CD4-positive, alpha-beta T cell treated with Interleukin-12 subunit alpha and Interleukin-12 subunit beta, for 1 hour (primary cell): ENCODE measurements at regions not wholly inside any gene's neighbourhood (a gene's known extent, or its start where the extent isn't known, plus 50 kb on each side); places are given as distances from the start of the nearest gene placed in this dataset.
"Not testable (repeated sequence)": the region's sequence is repeated elsewhere in the genome, so short reads cannot be mapped to it uniquely, and the experiment has no call there.

Experiments used
- DNase-seq: peaks from one replicate; pipeline ENCODE4 v3.0.0-alpha.2; 2020

- DNase-seq = no peak
These were observed 93.2 kb upstream of the IL15 start for GRCh38 chr4:141543176-141543575.

DNA sequence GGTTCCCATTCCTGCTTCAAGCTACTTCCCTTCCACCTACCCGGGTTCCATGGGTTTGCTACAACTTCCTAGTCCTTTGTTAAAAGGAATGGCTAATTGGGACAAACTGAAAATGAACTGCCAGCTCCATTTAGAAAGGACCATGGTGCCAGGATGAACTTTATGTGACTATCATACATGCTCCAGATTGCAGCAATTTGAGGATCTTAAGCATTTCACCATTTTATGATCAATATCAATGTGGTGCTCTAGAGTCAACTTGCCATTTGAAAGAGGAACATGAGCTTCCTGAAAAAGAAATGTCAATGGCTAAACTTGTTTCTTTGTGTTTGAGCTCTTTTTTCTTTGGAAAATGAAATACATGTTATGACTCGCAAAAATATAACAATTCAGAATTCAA, 92.7 kb upstream of the IL15 start:
- DNase-seq = no peak

- no peak for DNase-seq
These were observed 87.6 kb upstream of the IL15 start for GRCh38 chr4:141548791-141549190.

- no peak for DNase-seq
These were observed 76.3 kb upstream of the IL15 start for GRCh38 chr4:141560056-141560455.

GRCh38 chr4:141562649-141563048, 73.7 kb upstream of the IL15 start:
- no peak for DNase-seq

GRCh38 chr4:141563723-141564122, 72.7 kb upstream of the IL15 start:
- no peak for DNase-seq

DNA sequence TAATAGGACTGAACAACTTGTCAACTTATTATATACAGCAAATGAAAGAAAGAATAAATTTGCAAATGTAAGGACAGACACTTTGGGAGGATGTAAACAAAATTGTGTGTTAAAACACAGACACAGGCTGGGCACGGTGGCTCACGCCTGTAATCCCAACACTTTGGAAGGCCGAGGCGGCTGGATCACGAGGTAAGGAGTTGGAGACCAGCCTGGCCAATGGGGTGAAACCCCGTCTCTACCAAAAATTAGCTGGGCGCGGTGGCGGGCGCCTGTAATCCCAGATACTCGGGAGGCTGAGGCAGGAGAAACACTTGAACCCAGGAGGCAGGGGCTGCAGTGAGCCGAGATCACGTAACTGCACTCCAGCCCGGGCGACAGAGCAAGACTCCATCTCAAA, 71.4 kb upstream of the IL15 start:
- not testable (repeated sequence) for DNase-seq

- no peak for DNase-seq
These were observed 70.8 kb upstream of the IL15 start for GRCh38 chr4:141565379-141566089.

DNA sequence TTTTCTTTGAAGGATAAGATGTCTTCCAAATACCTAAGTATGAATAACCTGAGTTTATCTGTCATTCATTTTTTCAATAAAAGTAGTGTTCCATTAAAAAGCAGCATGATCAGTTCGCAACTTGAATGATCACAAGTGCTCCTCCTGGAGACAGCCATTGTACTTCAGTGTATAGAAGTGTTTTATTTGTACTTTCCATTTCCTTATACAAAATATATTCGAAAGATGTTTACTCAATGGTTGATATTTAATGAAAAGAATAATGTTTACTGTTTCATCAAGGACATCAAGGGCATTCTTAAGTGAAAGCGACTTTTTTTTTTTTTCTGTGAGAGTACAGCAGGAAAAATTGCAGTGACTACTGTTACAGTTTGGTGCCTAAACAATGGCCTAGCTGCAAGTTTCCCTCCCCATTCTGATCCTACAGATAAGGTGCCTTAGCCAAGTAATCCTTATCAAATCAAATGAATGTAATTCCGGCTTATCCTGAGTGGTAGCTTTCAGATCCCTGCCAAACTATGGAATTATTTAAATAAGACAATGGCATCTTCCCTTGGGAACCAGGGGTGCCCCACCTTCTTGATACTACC, 69.0 kb upstream of the IL15 start:
- DNase-seq = no peak

GRCh38 chr4:141569141-141569540, 67.2 kb upstream of the IL15 start:
- DNase-seq = no peak

DNA sequence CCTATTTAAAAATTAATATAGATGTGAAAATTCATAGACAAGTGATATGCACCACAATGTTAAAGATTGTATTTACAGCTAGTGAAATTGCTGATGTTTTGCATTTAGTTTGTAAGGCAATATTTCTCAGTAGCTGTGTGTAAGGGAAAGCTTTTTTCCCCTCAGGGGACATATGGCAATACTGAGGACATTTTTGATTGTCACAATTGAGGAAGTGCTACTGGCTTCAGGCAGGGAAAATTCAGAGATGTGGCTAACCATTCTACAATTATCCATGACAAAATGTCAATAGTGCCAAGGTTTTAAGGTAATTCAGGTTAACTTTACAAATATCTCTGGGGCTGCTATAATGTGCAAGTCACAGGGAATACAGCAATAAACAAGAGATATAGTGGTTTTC, 66.1 kb upstream of the IL15 start:
- DNase-seq = no peak

- DNase-seq = no peak
These were observed 65.0 kb upstream of the IL15 start for GRCh38 chr4:141571362-141571761.

GRCh38 chr4:141571793-141572192, 64.6 kb upstream of the IL15 start:
- DNase-seq = no peak

GRCh38 chr4:141573678-141574077, 62.7 kb upstream of the IL15 start:
- no peak for DNase-seq

DNA sequence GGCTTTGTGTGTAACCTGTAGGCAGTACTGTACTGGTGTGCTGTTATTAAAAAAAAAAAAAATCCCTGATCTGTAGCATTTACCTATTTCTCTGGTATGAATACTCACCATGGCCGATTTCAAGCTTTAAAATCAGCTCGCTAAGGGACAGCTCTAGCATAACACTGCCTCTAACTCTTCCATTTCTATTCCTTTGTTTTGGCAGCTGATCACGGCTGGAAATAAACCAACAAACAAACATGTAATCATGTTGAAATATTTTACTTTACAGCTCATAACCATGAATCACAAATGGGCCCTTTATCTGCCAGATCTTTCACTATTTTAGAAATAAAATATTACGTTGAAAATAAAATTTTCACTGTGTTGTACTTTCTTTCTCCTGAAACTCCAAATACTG, 60.5 kb upstream of the IL15 start:
- no peak for DNase-seq

- DNase-seq = no peak
These were observed 59.7 kb upstream of the IL15 start for GRCh38 chr4:141576585-141577110.

GRCh38 chr4:141578451-141578850, 57.9 kb upstream of the IL15 start:
- no peak for DNase-seq

- DNase-seq = no peak
These were observed 55.9 kb upstream of the IL15 start for GRCh38 chr4:141580523-141580922.
